H1 (cell line): ENCODE measurements at regions not wholly inside any gene's neighbourhood (a gene's known extent, or its start where the extent isn't known, plus 50 kb on each side); places are given as distances from the start of the nearest gene placed in this dataset.

ENCODE experiments used
- BCL11A ChIP-seq, 2 experiments: IDR thresholded peaks; one replicate each; pipeline ENCODE4 v1.6.1; 2011; ENCODE audit warnings: low read depth in 2 of 2, low read length in 2 of 2, mild to moderate bottlenecking in 2 of 2
- NRF1 ChIP-seq: IDR thresholded peaks from 2 replicates; pipeline ENCODE4 v1.6.1; 2011; ENCODE audit warnings: mild to moderate bottlenecking, low read depth, low read length, improper control_type of control experiment
- SIN3A ChIP-seq, 2 experiments: IDR thresholded peaks in 1 of 2; conservative IDR thresholded peaks in 1 of 2; 2 replicates each; pipeline ENCODE4 v1.6.1; 2011 to 2012; ENCODE audit warnings: low read length in 2 of 2, improper control_type of control experiment in 1 of 2, low read depth in 1 of 2, mild to moderate bottlenecking in 1 of 2
- TBP ChIP-seq: IDR thresholded peaks from 2 replicates; pipeline ENCODE4 v1.6.1; 2011; ENCODE audit warnings: low read depth, low read length, improper control_type of control experiment

DNA sequence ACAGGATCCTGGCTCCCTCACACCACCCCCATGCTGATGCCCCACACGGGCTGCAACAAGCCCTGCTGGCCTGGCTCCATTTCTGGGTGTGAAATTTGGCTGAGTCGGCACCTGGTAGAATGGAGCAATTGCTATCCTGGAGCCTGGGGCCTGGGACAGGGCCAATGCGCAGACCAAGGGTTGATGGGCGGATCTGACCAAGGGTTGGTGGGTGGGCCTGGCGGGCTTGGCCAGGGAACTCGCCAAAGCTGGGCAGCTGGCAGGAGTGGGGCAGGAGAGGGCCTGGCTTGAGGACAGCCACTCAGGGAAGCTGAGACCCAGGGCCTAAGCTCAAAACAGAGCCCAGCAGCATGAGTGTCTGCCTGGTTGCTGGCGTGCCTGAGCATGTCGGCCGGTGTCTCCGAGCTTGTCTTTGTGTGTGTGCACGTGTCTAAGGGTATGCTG, 70.9 kb upstream of the POU3F1 start (continued):
- TF ChIP-seq BCL11A (IDR thresholded peaks at IDR 0.05; ENCODE audit: low read depth in 2 of 2, low read length in 2 of 2) (no peak), SIN3A (conservative IDR thresholded peaks at IDR 0.05 in 1 of 2, IDR thresholded peaks at IDR 0.05 in 1 of 2; ENCODE audit: low read depth in 1 of 2, low read length in 2 of 2) (no peak), TBP (no peak), NRF1 (no peak)
- TF ChIP-seq, all 59 proteins: peak for 0
